ENCODE measurements at regions not wholly inside any gene's neighbourhood (a gene's known extent, or its start where the extent isn't known, plus 50 kb on each side); places are given as distances from the start of the nearest gene placed in this dataset.

- TF ChIP-seq CTCF (optimal IDR thresholded peaks at IDR 0.05 in 1 of 3, IDR thresholded peaks at IDR 0.05 in 1 of 3, conservative IDR thresholded peaks at IDR 0.05 in 1 of 3; ENCODE audit: extremely low read depth in 1 of 3, insufficient read depth in 2 of 3, low read length in 3 of 3) (peak; percentile 13 to 43 (median 33)), EZH2 (IDR thresholded peaks at IDR 0.05; ENCODE audit: low read length) (no peak)
These were observed 57.1 kb upstream of the FXR1 start for GRCh38 chr3:180855364-180855763.
